GM12875 (cell line): ENCODE measurements at regions not wholly inside any gene's neighbourhood (a gene's known extent, or its start where the extent isn't known, plus 50 kb on each side); places are given as distances from the start of the nearest gene placed in this dataset.
"Not testable (repeated sequence)": the region's sequence is repeated elsewhere in the genome, so short reads cannot be mapped to it uniquely, and the experiment has no call there.

Experiments used
- H3K4me3 ChIP-seq: one replicate; pipeline ENCODE4 v1.5.1; 2011; ENCODE audit warnings: low read depth, low read length, control low read depth
- CTCF ChIP-seq: IDR thresholded peaks from 2 replicates; pipeline ENCODE4 v1.5.1; 2011; ENCODE audit warnings: low read depth, mild to moderate bottlenecking, control low read depth, inconsistent platforms, low read length, moderate library complexity, borderline replicate concordance; ENCODE audit not compliant: insufficient read depth

- no peak for TF ChIP-seq CTCF
Observed at GRCh38 chr12:114504311-114504710, 98.4 kb upstream of the TBX5 start.

GRCh38 chr12:114501474-114501807, 95.5 kb upstream of the TBX5 start:
- no peak overlapping the region for H3K4me3 ChIP-seq
- TF ChIP-seq CTCF: no peak

More at GRCh38 chr12:114504311-114504710, 98.4 kb upstream of the TBX5 start:
- H3K4me3 ChIP-seq: no peak overlapping the region

GRCh38 chr12:114500775-114501473, 95.0 kb upstream of the TBX5 start:
- TF ChIP-seq CTCF: no peak
- no peak overlapping the region for H3K4me3 ChIP-seq

GRCh38 chr12:114500131-114500530, 94.2 kb upstream of the TBX5 start:
- no peak overlapping the region for H3K4me3 ChIP-seq
- no peak for TF ChIP-seq CTCF

- TF ChIP-seq CTCF: no peak
- no peak overlapping the region for H3K4me3 ChIP-seq
Observed at GRCh38 chr12:114499338-114499737, 93.4 kb upstream of the TBX5 start.

- no peak for TF ChIP-seq CTCF
- H3K4me3 ChIP-seq: no peak overlapping the region
Observed at GRCh38 chr12:114491916-114492315, 86.0 kb upstream of the TBX5 start.

GRCh38 chr12:114484822-114485459, 79.0 kb upstream of the TBX5 start:
- H3K4me3 ChIP-seq: not testable (repeated sequence)

GRCh38 chr12:114483996-114484395, 78.1 kb upstream of the TBX5 start:
- no peak overlapping the region for H3K4me3 ChIP-seq
- TF ChIP-seq CTCF: no peak
